Mesothelial cell of epicardium (in vitro differentiated cells): ENCODE measurements at regions not wholly inside any gene's neighbourhood (a gene's known extent, or its start where the extent isn't known, plus 50 kb on each side); places are given as distances from the start of the nearest gene placed in this dataset.

Experiments used
- DNase-seq, 2 experiments: peaks; one replicate each; pipeline ENCODE4 v3.0.0; 2021; ENCODE audit warnings: low spot score in 2 of 2; ENCODE audit not compliant: unreplicated experiment in 2 of 2
- H3K27ac Mint-ChIP-seq: 2 replicates; pipeline ENCODE4 v1.8.0; 2021; ENCODE audit warnings: mixed read lengths
- H3K27me3 Mint-ChIP-seq: 2 replicates; pipeline ENCODE4 v1.8.0; 2021; ENCODE audit warnings: low read depth, mixed read lengths
- H3K36me3 Mint-ChIP-seq: 2 replicates; pipeline ENCODE4 v1.8.0; 2021; ENCODE audit warnings: mixed read lengths
- H3K4me1 Mint-ChIP-seq: 2 replicates; pipeline ENCODE4 v1.8.0; 2021; ENCODE audit warnings: mixed read lengths
- H3K4me3 Mint-ChIP-seq: 2 replicates; pipeline ENCODE4 v1.8.0; 2021; ENCODE audit warnings: mild to moderate bottlenecking, moderate library complexity, mixed read lengths
- H3K9me3 Mint-ChIP-seq: 2 replicates; pipeline ENCODE4 v1.8.0; 2021; ENCODE audit warnings: mixed read lengths
- TF ChIP-seq, protein P1 (sequence below): fragments of 200-600 bp; sonication (generic); IDR thresholded peaks from one replicate; pipeline ENCODE4 v1.5.0; 2021; ENCODE audit warnings: antibody characterized with exemption; ENCODE audit not compliant: unreplicated experiment

- no peaks in the 10 kb centered on the region for H3K9me3 Mint-ChIP-seq
- no peaks in the 10 kb centered on the region for H3K36me3 Mint-ChIP-seq
- TF ChIP-seq, protein P1, sequence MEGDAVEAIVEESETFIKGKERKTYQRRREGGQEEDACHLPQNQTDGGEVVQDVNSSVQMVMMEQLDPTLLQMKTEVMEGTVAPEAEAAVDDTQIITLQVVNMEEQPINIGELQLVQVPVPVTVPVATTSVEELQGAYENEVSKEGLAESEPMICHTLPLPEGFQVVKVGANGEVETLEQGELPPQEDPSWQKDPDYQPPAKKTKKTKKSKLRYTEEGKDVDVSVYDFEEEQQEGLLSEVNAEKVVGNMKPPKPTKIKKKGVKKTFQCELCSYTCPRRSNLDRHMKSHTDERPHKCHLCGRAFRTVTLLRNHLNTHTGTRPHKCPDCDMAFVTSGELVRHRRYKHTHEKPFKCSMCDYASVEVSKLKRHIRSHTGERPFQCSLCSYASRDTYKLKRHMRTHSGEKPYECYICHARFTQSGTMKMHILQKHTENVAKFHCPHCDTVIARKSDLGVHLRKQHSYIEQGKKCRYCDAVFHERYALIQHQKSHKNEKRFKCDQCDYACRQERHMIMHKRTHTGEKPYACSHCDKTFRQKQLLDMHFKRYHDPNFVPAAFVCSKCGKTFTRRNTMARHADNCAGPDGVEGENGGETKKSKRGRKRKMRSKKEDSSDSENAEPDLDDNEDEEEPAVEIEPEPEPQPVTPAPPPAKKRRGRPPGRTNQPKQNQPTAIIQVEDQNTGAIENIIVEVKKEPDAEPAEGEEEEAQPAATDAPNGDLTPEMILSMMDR, result no peak
- no peaks in the 10 kb centered on the region for H3K4me1 Mint-ChIP-seq
- H3K4me3 Mint-ChIP-seq, result no peak overlapping the region
- DNase-seq, result peak in 1 of 2 experiments; percentile 27
- H3K27ac Mint-ChIP-seq, result no peak overlapping the region
- H3K27me3 Mint-ChIP-seq, result no peaks in the 10 kb centered on the region
Measured at GRCh38 chr14:101467181-101467926, 93.9 kb upstream of the DIO3 start.

DNA sequence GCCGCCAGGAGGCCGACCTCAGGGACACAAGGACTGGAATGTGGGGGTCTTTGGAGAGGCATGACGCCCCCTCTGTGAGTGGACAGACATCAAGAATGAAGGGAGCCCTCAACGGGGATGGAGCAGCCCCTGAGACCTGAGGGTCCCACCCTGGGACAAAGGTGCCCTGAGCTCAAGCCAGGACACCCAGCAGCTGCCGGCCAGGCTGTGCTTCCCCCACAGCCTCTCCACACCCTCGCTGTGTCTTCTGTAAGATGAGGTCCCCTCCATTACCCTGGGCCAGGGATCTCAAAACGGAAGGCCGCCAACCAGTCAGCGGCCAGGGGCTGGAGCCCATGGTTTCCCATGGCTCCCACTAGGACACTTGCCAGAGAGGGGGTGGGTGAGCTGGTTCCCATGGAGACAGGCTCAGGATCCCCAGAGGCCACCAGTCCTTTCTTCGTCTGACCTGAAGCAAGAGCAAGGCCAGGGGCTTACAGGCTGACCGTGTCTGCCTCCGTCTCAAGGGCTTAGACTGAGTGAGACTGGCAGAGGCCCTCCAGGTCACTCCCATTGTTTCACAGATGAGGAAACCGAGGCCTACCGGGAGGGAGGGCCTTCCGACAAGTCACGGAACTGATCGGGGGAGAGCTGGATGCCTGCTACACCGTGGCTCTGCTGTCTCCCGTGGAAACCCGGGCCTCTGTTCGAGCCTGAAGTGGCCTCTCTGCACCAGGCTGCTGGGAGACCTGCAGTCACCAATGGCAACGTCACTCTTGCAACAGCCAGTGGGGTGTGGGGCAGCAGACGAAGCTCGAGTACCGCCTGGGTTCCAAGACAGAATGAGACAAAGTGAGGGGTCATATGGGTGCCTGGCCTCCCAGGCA is 91.7 kb upstream of the DIO3 start:
- Mint-ChIP-seq H3K27me3 (no peaks in the 10 kb centered on the region), H3K9me3 (no peaks in the 10 kb centered on the region), H3K4me1 (no peaks in the 10 kb centered on the region), H3K27ac (no peak overlapping the region), H3K4me3 (no peak overlapping the region), H3K36me3 (no peaks in the 10 kb centered on the region)
- DNase-seq, result no peak
- TF ChIP-seq, protein P1, result no peak

GRCh38 chr14:101470266-101470665 is 91.0 kb upstream of the DIO3 start:
- H3K4me3 Mint-ChIP-seq, result no peak overlapping the region
- TF ChIP-seq, protein P1, result no peak
- H3K27ac Mint-ChIP-seq, result no peak overlapping the region
- no peaks in the 10 kb centered on the region for H3K27me3 Mint-ChIP-seq
- no peaks in the 10 kb centered on the region for H3K4me1 Mint-ChIP-seq
- H3K36me3 Mint-ChIP-seq, result no peaks in the 10 kb centered on the region
- DNase-seq, result no peak
- H3K9me3 Mint-ChIP-seq, result no peaks in the 10 kb centered on the region

- no peaks in the 10 kb centered on the region for H3K27me3 Mint-ChIP-seq
- no peaks in the 10 kb centered on the region for H3K9me3 Mint-ChIP-seq
- TF ChIP-seq, protein P1, result no peak
- H3K4me1 Mint-ChIP-seq, result peaks cover 9% of the 10 kb centered on the region
- H3K36me3 Mint-ChIP-seq, result no peaks in the 10 kb centered on the region
- no peak overlapping the region for H3K4me3 Mint-ChIP-seq
- DNase-seq, result peak in 1 of 2 experiments; percentile 17
- H3K27ac Mint-ChIP-seq, result no peak overlapping the region
Measured at GRCh38 chr14:101471723-101472517, 89.4 kb upstream of the DIO3 start.

- no peak for DNase-seq
- Mint-ChIP-seq H3K27ac (no peak overlapping the region), H3K27me3 (no peaks in the 10 kb centered on the region), H3K4me1 (peaks cover 14% of the 10 kb centered on the region), H3K9me3 (no peaks in the 10 kb centered on the region), H3K4me3 (no peak overlapping the region), H3K36me3 (no peaks in the 10 kb centered on the region)
- TF ChIP-seq, protein P1, result no peak
Measured at GRCh38 chr14:101472518-101472849, 88.8 kb upstream of the DIO3 start.
